ENCODE measurements at regions not wholly inside any gene's neighbourhood (a gene's known extent, or its start where the extent isn't known, plus 50 kb on each side); places are given as distances from the start of the nearest gene placed in this dataset.

GRCh38 chr10:29849886-29850285 is 209.5 kb downstream of the JCAD start:
- Histone ChIP-seq H2BK5ac (ENCODE audit: insufficient read length, low read length) (no peak overlapping the region), H3K27ac (ENCODE audit: insufficient read length, low read depth, low read length) (no peak overlapping the region), H3K18ac (ENCODE audit: insufficient read length, low read depth, low read length) (no peak overlapping the region), H2BK12ac (ENCODE audit: insufficient read length, low read depth, low read length) (no peak overlapping the region), H3K79me2 (ENCODE audit: insufficient read depth, low read length) (no peaks in the 10 kb centered on the region), H3K4ac (ENCODE audit: low read depth, low read length) (no peak overlapping the region), H3K9me3 (ENCODE audit: control insufficient read depth, low read depth, low read length) (no peaks in the 10 kb centered on the region), H3K9ac (ENCODE audit: extremely low read depth, insufficient read length, low read length) (no peak overlapping the region), H3K27me3 (ENCODE audit: insufficient read depth, low read length) (no peaks in the 10 kb centered on the region), H3K23me2 (ENCODE audit: insufficient read length, low read depth, low read length, poor library complexity, severe bottlenecking) (no peaks in the 10 kb centered on the region), H2AK5ac (ENCODE audit: insufficient read length, low read length) (no peak overlapping the region), H3T11ph (ENCODE audit: low read length) (no peak overlapping the region), H4K8ac (replicated peaks; ENCODE audit: insufficient read length, low read depth, low read length) (no peak overlapping the region), H2BK15ac (ENCODE audit: low read depth, low read length) (no peak overlapping the region), H3K4me2 (ENCODE audit: insufficient read depth, insufficient read length, low read length) (no peak overlapping the region), H4K5ac (ENCODE audit: insufficient read length, low read depth, low read length) (no peak overlapping the region), H3K14ac (ENCODE audit: insufficient read depth, low read length) (no peak overlapping the region), H4K20me1 (ENCODE audit: control insufficient read depth, insufficient read depth, insufficient read length) (no peaks in the 10 kb centered on the region), H3K4me1 (ENCODE audit: insufficient read depth, low read length) (no peaks in the 10 kb centered on the region), H2BK120ac (ENCODE audit: low read depth, low read length, poor library complexity, severe bottlenecking) (no peak overlapping the region), H3K56ac (ENCODE audit: insufficient read length, low read depth, low read length) (no peak overlapping the region), H2AFZ (ENCODE audit: low read length) (no peak overlapping the region), H2BK20ac (ENCODE audit: low read depth, low read length, poor library complexity, severe bottlenecking) (no peak overlapping the region), H3K79me1 (ENCODE audit: insufficient read depth, low read depth, low read length, poor library complexity, severe bottlenecking) (no peaks in the 10 kb centered on the region), H4K91ac (ENCODE audit: insufficient read length, low read depth, low read length) (no peak overlapping the region), H3K23ac (ENCODE audit: insufficient read length, low read depth, low read length) (no peak overlapping the region)
- Mint-ChIP-seq H3K9me3 (peaks cover 0 to 3% of the 10 kb centered on the region in 2 experiments; a peak in 3 of 5 replicates), H3K27me3 (ENCODE audit: low read depth) (peaks cover 1% of the 10 kb centered on the region; the same call in 1 of the 2 replicates), H3K4me3 (no peak overlapping the region), H3K36me3 (ENCODE audit: insufficient read depth in 1 of 3, low read depth in 3 of 3) (peaks cover 0 to 5% (median 0%) of the 10 kb centered on the region in 3 experiments; a peak in 2 of 7 replicates), H3K4me1 (no peaks in the 10 kb centered on the region), H3K27ac (no peak overlapping the region)
- no peak for DNase-seq
- TF ChIP-seq, protein P1, sequence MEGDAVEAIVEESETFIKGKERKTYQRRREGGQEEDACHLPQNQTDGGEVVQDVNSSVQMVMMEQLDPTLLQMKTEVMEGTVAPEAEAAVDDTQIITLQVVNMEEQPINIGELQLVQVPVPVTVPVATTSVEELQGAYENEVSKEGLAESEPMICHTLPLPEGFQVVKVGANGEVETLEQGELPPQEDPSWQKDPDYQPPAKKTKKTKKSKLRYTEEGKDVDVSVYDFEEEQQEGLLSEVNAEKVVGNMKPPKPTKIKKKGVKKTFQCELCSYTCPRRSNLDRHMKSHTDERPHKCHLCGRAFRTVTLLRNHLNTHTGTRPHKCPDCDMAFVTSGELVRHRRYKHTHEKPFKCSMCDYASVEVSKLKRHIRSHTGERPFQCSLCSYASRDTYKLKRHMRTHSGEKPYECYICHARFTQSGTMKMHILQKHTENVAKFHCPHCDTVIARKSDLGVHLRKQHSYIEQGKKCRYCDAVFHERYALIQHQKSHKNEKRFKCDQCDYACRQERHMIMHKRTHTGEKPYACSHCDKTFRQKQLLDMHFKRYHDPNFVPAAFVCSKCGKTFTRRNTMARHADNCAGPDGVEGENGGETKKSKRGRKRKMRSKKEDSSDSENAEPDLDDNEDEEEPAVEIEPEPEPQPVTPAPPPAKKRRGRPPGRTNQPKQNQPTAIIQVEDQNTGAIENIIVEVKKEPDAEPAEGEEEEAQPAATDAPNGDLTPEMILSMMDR (conservative IDR thresholded peaks at IDR 0.05), result no peak
- WGBS (ENCODE audit: extremely low coverage, insufficient read length, low lambda C conversion rate), result no CpG with 5 or more reads among the region's 3 CpGs
